ENCODE measurements at regions not wholly inside any gene's neighbourhood (a gene's known extent, or its start where the extent isn't known, plus 50 kb on each side); places are given as distances from the start of the nearest gene placed in this dataset.

- TF ChIP-seq CTCF (IDR thresholded peaks at IDR 0.05; ENCODE audit: unreplicated experiment), result no peak
- Mint-ChIP-seq H3K27me3 (ENCODE audit: unreplicated experiment) (peaks cover 2% of the 10 kb centered on the region), H3K9me3 (ENCODE audit: unreplicated experiment) (no peaks in the 10 kb centered on the region), H3K4me1 (ENCODE audit: unreplicated experiment) (peaks cover 16% of the 10 kb centered on the region), H3K27ac (ENCODE audit: unreplicated experiment) (no peak overlapping the region), H3K36me3 (ENCODE audit: low read depth, unreplicated experiment) (no peaks in the 10 kb centered on the region), H3K4me3 (ENCODE audit: unreplicated experiment) (no peak overlapping the region)
- no peak for DNase-seq (ENCODE audit: low spot score)
Measured at GRCh38 chr4:138670681-138671080, 344.9 kb upstream of the NOCT start.

GRCh38 chr4:138669479-138670315 is 345.9 kb upstream of the NOCT start:
- Mint-ChIP-seq H3K9me3 (ENCODE audit: unreplicated experiment) (no peaks in the 10 kb centered on the region), H3K27ac (ENCODE audit: unreplicated experiment) (no peak overlapping the region), H3K27me3 (ENCODE audit: unreplicated experiment) (peaks cover 3% of the 10 kb centered on the region), H3K4me3 (ENCODE audit: unreplicated experiment) (no peak overlapping the region), H3K4me1 (ENCODE audit: unreplicated experiment) (peaks cover 6% of the 10 kb centered on the region), H3K36me3 (ENCODE audit: low read depth, unreplicated experiment) (no peaks in the 10 kb centered on the region)
- TF ChIP-seq CTCF (IDR thresholded peaks at IDR 0.05; ENCODE audit: unreplicated experiment), result no peak
- no peak for DNase-seq (ENCODE audit: low spot score)

- no peak for DNase-seq (ENCODE audit: low spot score)
- Mint-ChIP-seq H3K27ac (ENCODE audit: unreplicated experiment) (no peak overlapping the region), H3K27me3 (ENCODE audit: unreplicated experiment) (peaks cover 3% of the 10 kb centered on the region), H3K4me1 (ENCODE audit: unreplicated experiment) (no peaks in the 10 kb centered on the region), H3K4me3 (ENCODE audit: unreplicated experiment) (no peak overlapping the region), H3K9me3 (ENCODE audit: unreplicated experiment) (no peaks in the 10 kb centered on the region), H3K36me3 (ENCODE audit: low read depth, unreplicated experiment) (no peaks in the 10 kb centered on the region)
- TF ChIP-seq CTCF (IDR thresholded peaks at IDR 0.05; ENCODE audit: unreplicated experiment), result no peak
Measured at GRCh38 chr4:138668309-138668708, 347.3 kb upstream of the NOCT start.

- DNase-seq (ENCODE audit: low spot score), result no peak
- H3K27me3 Mint-ChIP-seq (ENCODE audit: unreplicated experiment), result peaks cover 3% of the 10 kb centered on the region
- H3K4me1 Mint-ChIP-seq (ENCODE audit: unreplicated experiment), result no peaks in the 10 kb centered on the region
- no peak for TF ChIP-seq CTCF (IDR thresholded peaks at IDR 0.05; ENCODE audit: unreplicated experiment)
- H3K4me3 Mint-ChIP-seq (ENCODE audit: unreplicated experiment), result no peak overlapping the region
- H3K9me3 Mint-ChIP-seq (ENCODE audit: unreplicated experiment), result no peaks in the 10 kb centered on the region
- H3K27ac Mint-ChIP-seq (ENCODE audit: unreplicated experiment), result no peak overlapping the region
- no peaks in the 10 kb centered on the region for H3K36me3 Mint-ChIP-seq (ENCODE audit: low read depth, unreplicated experiment)
Measured at GRCh38 chr4:138666366-138666765, 349.2 kb upstream of the NOCT start.

- TF ChIP-seq CTCF (IDR thresholded peaks at IDR 0.05; ENCODE audit: unreplicated experiment), result no peak
- DNase-seq (ENCODE audit: low spot score), result no peak
- Mint-ChIP-seq H3K4me3 (ENCODE audit: unreplicated experiment) (no peak overlapping the region), H3K9me3 (ENCODE audit: unreplicated experiment) (no peaks in the 10 kb centered on the region), H3K4me1 (ENCODE audit: unreplicated experiment) (no peaks in the 10 kb centered on the region), H3K27ac (ENCODE audit: unreplicated experiment) (no peak overlapping the region), H3K36me3 (ENCODE audit: low read depth, unreplicated experiment) (no peaks in the 10 kb centered on the region), H3K27me3 (ENCODE audit: unreplicated experiment) (peaks cover 3% of the 10 kb centered on the region)
Measured at GRCh38 chr4:138665851-138666250, 349.7 kb upstream of the NOCT start.

Data from endothelial cell (in vitro differentiated cells).